LoVo (cell line): ENCODE measurements at regions not wholly inside any gene's neighbourhood (a gene's known extent, or its start where the extent isn't known, plus 50 kb on each side); places are given as distances from the start of the nearest gene placed in this dataset.
"Not testable (repeated sequence)": the region's sequence is repeated elsewhere in the genome, so short reads cannot be mapped to it uniquely, and the experiment has no call there.

Source experiments
- DNase-seq: peaks from one replicate; pipeline ENCODE4 v3.0.0-alpha.2; 2016; ENCODE audit warnings: low spot score

- no peak for DNase-seq
These were observed 195.5 kb downstream of the BCL11A start for GRCh38 chr2:60357996-60358395.

- DNase-seq = no peak
These were observed 197.1 kb downstream of the BCL11A start for GRCh38 chr2:60356346-60356745.

GRCh38 chr2:60355849-60356261 lies 197.6 kb downstream of the BCL11A start:
- DNase-seq = no peak

- no peak for DNase-seq
These were observed 198.7 kb downstream of the BCL11A start for GRCh38 chr2:60354713-60355112.

GRCh38 chr2:60353863-60354262 lies 199.6 kb downstream of the BCL11A start:
- DNase-seq = no peak

- DNase-seq = no peak
These were observed 200.1 kb downstream of the BCL11A start for GRCh38 chr2:60353406-60353800.

GRCh38 chr2:60352491-60353405 lies 200.7 kb downstream of the BCL11A start:
- DNase-seq = no peak

GRCh38 chr2:60351802-60352201 lies 201.7 kb downstream of the BCL11A start:
- DNase-seq = no peak

GRCh38 chr2:60351321-60351720 lies 202.1 kb downstream of the BCL11A start:
- no peak for DNase-seq

GRCh38 chr2:60350791-60351190 lies 202.7 kb downstream of the BCL11A start:
- DNase-seq = no peak

GRCh38 chr2:60347781-60348180 lies 205.7 kb downstream of the BCL11A start:
- no peak for DNase-seq

- not testable (repeated sequence) for DNase-seq
These were observed 211.0 kb downstream of the BCL11A start for GRCh38 chr2:60342491-60342890.

GRCh38 chr2:60341151-60341550 lies 212.3 kb downstream of the BCL11A start:
- no peak for DNase-seq

- no peak for DNase-seq
These were observed 214.2 kb downstream of the BCL11A start for GRCh38 chr2:60339286-60339685.

- DNase-seq = no peak
These were observed 216.3 kb downstream of the BCL11A start for GRCh38 chr2:60337142-60337497.

- no peak for DNase-seq
These were observed 216.9 kb downstream of the BCL11A start for GRCh38 chr2:60336442-60337141.

GRCh38 chr2:60335533-60336237 lies 217.8 kb downstream of the BCL11A start:
- no peak for DNase-seq

GRCh38 chr2:60334610-60335009 lies 218.8 kb downstream of the BCL11A start:
- no peak for DNase-seq

GRCh38 chr2:60333264-60333663 lies 220.2 kb downstream of the BCL11A start:
- DNase-seq = no peak

GRCh38 chr2:60331115-60331809 lies 222.2 kb downstream of the BCL11A start:
- DNase-seq = no peak

- DNase-seq = no peak
These were observed 224.2 kb downstream of the BCL11A start for GRCh38 chr2:60329225-60329624.

- DNase-seq = no peak
These were observed 228.9 kb downstream of the BCL11A start for GRCh38 chr2:60324536-60324935.
